ENCODE measurements at regions not wholly inside any gene's neighbourhood (a gene's known extent, or its start where the extent isn't known, plus 50 kb on each side); places are given as distances from the start of the nearest gene placed in this dataset.
A peak's percentile ranks its signal among the peaks of the same experiment; 100 is the strongest.

GRCh38 chr12:96101806-96102205, 66.4 kb upstream of the LTA4H start:
- no peak overlapping the region for H3K27ac ChIP-seq (ENCODE audit: low read depth, low read length)
- TF ChIP-seq CTCF (IDR thresholded peaks at IDR 0.05; ENCODE audit: extremely low read depth, low read depth, low read length): no peak

GRCh38 chr12:96103067-96103644, 67.8 kb upstream of the LTA4H start:
- peak; percentile 34 for DNase-seq (ENCODE audit: insufficient read length, low spot score, missing footprints)
- Histone ChIP-seq H3K4me1 (ENCODE audit: insufficient read depth, low read length) (no peaks in the 10 kb centered on the region), H3K4me3 (ENCODE audit: insufficient read depth, low read length) (no peak overlapping the region), H3K9me3 (ENCODE audit: low read depth, low read length) (no peaks in the 10 kb centered on the region), H4K20me1 (ENCODE audit: insufficient read depth, low read length) (no peaks in the 10 kb centered on the region), H3K27ac (ENCODE audit: low read depth, low read length) (no peak overlapping the region), H3K36me3 (ENCODE audit: insufficient read depth, low read length) (no peaks in the 10 kb centered on the region), H2AFZ (ENCODE audit: low read length) (peak overlapping the region; percentile 78), H3K27me3 (ENCODE audit: insufficient read depth, low read length) (no peaks in the 10 kb centered on the region), H3K79me2 (ENCODE audit: insufficient read depth, low read length) (no peaks in the 10 kb centered on the region), H3K4me2 (ENCODE audit: insufficient read depth, low read length) (no peak overlapping the region)
- no peak for TF ChIP-seq CTCF (IDR thresholded peaks at IDR 0.05; ENCODE audit: extremely low read depth, low read depth, low read length)

More at GRCh38 chr12:96101806-96102205, 66.4 kb upstream of the LTA4H start:
- no peak overlapping the region for H3K4me3 ChIP-seq (ENCODE audit: insufficient read depth, low read length)
- H2AFZ ChIP-seq (ENCODE audit: low read length): no peak overlapping the region
- H3K4me1 ChIP-seq (ENCODE audit: insufficient read depth, low read length): no peaks in the 10 kb centered on the region
- peak; percentile 27 for DNase-seq (ENCODE audit: insufficient read length, low spot score, missing footprints)
- no peaks in the 10 kb centered on the region for H3K79me2 ChIP-seq (ENCODE audit: insufficient read depth, low read length)
- no peaks in the 10 kb centered on the region for H3K9me3 ChIP-seq (ENCODE audit: low read depth, low read length)
- H3K4me2 ChIP-seq (ENCODE audit: insufficient read depth, low read length): no peak overlapping the region
- no peaks in the 10 kb centered on the region for H4K20me1 ChIP-seq (ENCODE audit: insufficient read depth, low read length)
- no peaks in the 10 kb centered on the region for H3K36me3 ChIP-seq (ENCODE audit: insufficient read depth, low read length)
- H3K27me3 ChIP-seq (ENCODE audit: insufficient read depth, low read length): no peaks in the 10 kb centered on the region

- Histone ChIP-seq H3K27ac (ENCODE audit: low read depth, low read length) (no peak overlapping the region), H3K27me3 (ENCODE audit: insufficient read depth, low read length) (no peaks in the 10 kb centered on the region), H4K20me1 (ENCODE audit: insufficient read depth, low read length) (no peaks in the 10 kb centered on the region), H3K4me3 (ENCODE audit: insufficient read depth, low read length) (no peak overlapping the region), H3K4me1 (ENCODE audit: insufficient read depth, low read length) (no peaks in the 10 kb centered on the region), H3K9me3 (ENCODE audit: low read depth, low read length) (no peaks in the 10 kb centered on the region), H3K79me2 (ENCODE audit: insufficient read depth, low read length) (no peaks in the 10 kb centered on the region), H2AFZ (ENCODE audit: low read length) (no peak overlapping the region), H3K36me3 (ENCODE audit: insufficient read depth, low read length) (no peaks in the 10 kb centered on the region), H3K4me2 (ENCODE audit: insufficient read depth, low read length) (no peak overlapping the region)
- no peak for TF ChIP-seq CTCF (IDR thresholded peaks at IDR 0.05; ENCODE audit: extremely low read depth, low read depth, low read length)
- DNase-seq (ENCODE audit: insufficient read length, low spot score, missing footprints): peak; percentile 13
Observed at GRCh38 chr12:96104566-96104965, 69.2 kb upstream of the LTA4H start.

- Histone ChIP-seq H2AFZ (ENCODE audit: low read length) (no peak overlapping the region), H3K36me3 (ENCODE audit: insufficient read depth, low read length) (no peaks in the 10 kb centered on the region), H3K4me3 (ENCODE audit: insufficient read depth, low read length) (no peak overlapping the region), H3K9me3 (ENCODE audit: low read depth, low read length) (no peaks in the 10 kb centered on the region), H3K4me1 (ENCODE audit: insufficient read depth, low read length) (no peaks in the 10 kb centered on the region), H3K27me3 (ENCODE audit: insufficient read depth, low read length) (no peaks in the 10 kb centered on the region), H3K79me2 (ENCODE audit: insufficient read depth, low read length) (no peaks in the 10 kb centered on the region), H3K4me2 (ENCODE audit: insufficient read depth, low read length) (no peak overlapping the region), H3K27ac (ENCODE audit: low read depth, low read length) (no peak overlapping the region), H4K20me1 (ENCODE audit: insufficient read depth, low read length) (no peaks in the 10 kb centered on the region)
- DNase-seq (ENCODE audit: insufficient read length, low spot score, missing footprints): peak; percentile 43
- TF ChIP-seq CTCF (IDR thresholded peaks at IDR 0.05; ENCODE audit: extremely low read depth, low read depth, low read length): no peak
Observed at GRCh38 chr12:96106137-96106536, 70.8 kb upstream of the LTA4H start.
